Transverse colon (tissue), 4 donors: ENCODE measurements at regions not wholly inside any gene's neighbourhood (a gene's known extent, or its start where the extent isn't known, plus 50 kb on each side); places are given as distances from the start of the nearest gene placed in this dataset.
A peak's percentile ranks its signal among the peaks of the same experiment; 100 is the strongest.

Experiments
- DNase-seq: peaks from one replicate; pipeline ENCODE4 v3.0.0-alpha.2; 2019
- H3K27ac ChIP-seq, 4 donors: fragments of 200-600 bp; sonication (generic); 2 replicates each; pipeline ENCODE4 v1.5.1; 2016 to 2018; ENCODE audit warnings: inconsistent platforms in 4 of 4
- H3K27me3 ChIP-seq: fragments of 200-600 bp; sonication (generic); 2 replicates; pipeline ENCODE4 v1.5.1; 2017; ENCODE audit warnings: inconsistent platforms
- H3K36me3 ChIP-seq, 4 donors: fragments of 200-600 bp; sonication (generic); 2 replicates each; pipeline ENCODE4 v1.5.1; 2017 to 2019; ENCODE audit warnings: inconsistent platforms in 4 of 4
- H3K4me1 ChIP-seq, 4 donors: fragments of 200-600 bp; sonication (generic); 2 replicates each; pipeline ENCODE4 v1.5.1; 2017 to 2020; ENCODE audit warnings: inconsistent platforms in 4 of 4
- H3K4me3 ChIP-seq, 4 donors: fragments of 200-600 bp; sonication (generic); 1 replicate in 1 of 4; 2 replicates in 3 of 4; pipeline versions ENCODE4 v1.5.1 to v1.6.1; 2017 to 2019; ENCODE audit warnings: inconsistent platforms in 4 of 4
- H3K9me3 ChIP-seq, 2 donors: fragments of 200-600 bp; sonication (generic); 2 replicates each; pipeline ENCODE4 v1.5.1; 2017 to 2019; ENCODE audit warnings: inconsistent platforms in 2 of 2
- CTCF ChIP-seq, 5 experiments: fragments of 200-600 bp in 3 of 5; fragments of 450-650 bp in 2 of 5; sonication (generic) in 3 of 5; IDR thresholded peaks; 1 replicate in 2 of 5; 2 replicates in 3 of 5; pipeline ENCODE4 v1.5.1; 2016 to 2017; ENCODE audit warnings: antibody characterized with exemption in 5 of 5, inconsistent platforms in 3 of 5, mild to moderate bottlenecking in 2 of 5, moderate library complexity in 1 of 5
- EP300 ChIP-seq: sonication (generic); formaldehyde crosslinking; IDR thresholded peaks from one replicate; pipeline ENCODE4 v1.6.1; 2017; ENCODE audit warnings: antibody characterized with exemption, low read depth
- POLR2A ChIP-seq: fragments of 450-650 bp; IDR thresholded peaks from one replicate; pipeline ENCODE4 v1.6.1; 2016; ENCODE audit warnings: antibody characterized with exemption, mild to moderate bottlenecking, moderate library complexity
- POLR2AphosphoS5 ChIP-seq, 3 donors: sonication (generic); formaldehyde crosslinking; IDR thresholded peaks; one replicate each; pipeline ENCODE4 v1.6.1; 2016; ENCODE audit warnings: antibody characterized with exemption in 3 of 3
- WGBS, 2 donors: methylation state at CpG; one replicate each; pipeline ENCODE4 v1.1.5; 2018; ENCODE audit warnings: low coverage in 1 of 2; 5-methylcytosine and 5-hydroxymethylcytosine counted together
- in situ Hi-C, 4 donors: fragments of 200-750 bp; cut with MboI; loops; one replicate each; pipeline versions ENCODE4 v1.15.0 to v1.15.1; 2017; ENCODE audit warnings: low sequenced_read_pairs in 3 of 4, low pct_ligation_motif_present in 1 of 4, low pct_unique_long_range_greater_than_20kb in 1 of 4
- intact Hi-C: fragments of 100-400 bp; cut with DNase I; formaldehyde crosslinking; loops from one replicate; pipeline ENCODE4 v1.15.1; 2023; ENCODE audit warnings: low total_unique reads

- no peaks in the 10 kb centered on the region for H3K27me3 ChIP-seq
- intact Hi-C loops (loop anchor here (10.0 kb wide), 1 partner anchor 1969 kb away; no protein-coding TSS in a partner anchor), in situ Hi-C loops (no loop called here)
- H3K4me3 ChIP-seq: no peak overlapping the region
- no peaks in the 10 kb centered on the region for H3K4me1 ChIP-seq
- TF ChIP-seq POLR2A: no peak
- TF ChIP-seq POLR2AphosphoS5 (IDR thresholded peaks at IDR 0.05): no peak
- no peak for TF ChIP-seq EP300
- no peak for TF ChIP-seq CTCF (IDR thresholded peaks at IDR 0.05)
- DNase-seq: no peak
- WGBS, 2 donors: 38 to 52% methylated on average over 2 of the region's 2 CpGs
- no peaks in the 10 kb centered on the region for H3K36me3 ChIP-seq
- H3K9me3 ChIP-seq: no peaks in the 10 kb centered on the region
- no peak overlapping the region for H3K27ac ChIP-seq
These were observed 773.3 kb upstream of the SLC39A10 start for GRCh38 chr2:194883711-194884110.

- Histone ChIP-seq H3K9me3 (no peaks in the 10 kb centered on the region), H3K4me3 (no peak overlapping the region), H3K36me3 (no peaks in the 10 kb centered on the region), H3K27ac (no peak overlapping the region), H3K27me3 (no peaks in the 10 kb centered on the region), H3K4me1 (no peaks in the 10 kb centered on the region)
- no peak for DNase-seq
- in situ Hi-C loops: no loop called here
- 75 to 86% methylated on average over 1 of the region's 1 CpG for WGBS, 2 donors
- TF ChIP-seq CTCF (IDR thresholded peaks at IDR 0.05) (no peak), POLR2AphosphoS5 (IDR thresholded peaks at IDR 0.05) (no peak), POLR2A (no peak), EP300 (no peak)
- intact Hi-C loops: no loop called here
These were observed 786.0 kb upstream of the SLC39A10 start for GRCh38 chr2:194870974-194871535.

DNA sequence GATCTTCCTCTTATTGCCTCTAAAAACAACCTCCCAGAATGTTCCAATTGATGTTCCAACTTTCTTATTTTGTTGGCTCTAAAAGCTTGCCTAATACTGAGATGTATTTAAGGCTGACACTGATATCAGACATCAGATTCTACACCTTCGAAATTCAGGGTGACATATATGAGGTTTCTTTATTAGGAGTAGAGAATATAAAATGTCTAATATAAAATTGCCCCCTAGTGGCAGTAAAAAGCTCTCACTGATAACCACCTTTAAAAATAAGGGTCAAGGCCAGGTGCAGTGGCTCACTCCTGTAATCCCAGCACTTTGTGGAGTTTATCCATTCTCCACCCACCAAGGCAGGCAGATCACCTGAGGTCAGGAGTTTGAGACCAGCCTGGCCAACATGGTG, 789.7 kb upstream of the SLC39A10 start:
- H3K36me3 ChIP-seq: no peaks in the 10 kb centered on the region
- H3K9me3 ChIP-seq: no peaks in the 10 kb centered on the region
- intact Hi-C loops (no loop called here), in situ Hi-C loops (no loop called here)
- 56 to 64% methylated on average over 1 of the region's 1 CpG for WGBS, 2 donors
- TF ChIP-seq EP300 (no peak), POLR2A (no peak), CTCF (IDR thresholded peaks at IDR 0.05) (peak in 3 of 5 experiments; percentile 17 to 33 (median 25))
- H3K27me3 ChIP-seq: no peaks in the 10 kb centered on the region
- no peak for DNase-seq
- H3K27ac ChIP-seq: no peak overlapping the region
- H3K4me1 ChIP-seq: no peaks in the 10 kb centered on the region
- H3K4me3 ChIP-seq: no peak overlapping the region

GRCh38 chr2:194854941-194855340, 802.1 kb upstream of the SLC39A10 start:
- intact Hi-C loops: no loop called here

More at GRCh38 chr2:194854941-194855340, 802.1 kb upstream of the SLC39A10 start:
- no peaks in the 10 kb centered on the region for H3K9me3 ChIP-seq
- H3K4me1 ChIP-seq: no peaks in the 10 kb centered on the region
- 67 to 82% methylated on average over 1 to 5 of the region's 5 CpGs for WGBS, 2 donors
- H3K36me3 ChIP-seq: no peaks in the 10 kb centered on the region
- DNase-seq: no peak
- no peak overlapping the region for H3K4me3 ChIP-seq
- no peak overlapping the region for H3K27ac ChIP-seq
- no peaks in the 10 kb centered on the region for H3K27me3 ChIP-seq
- TF ChIP-seq EP300 (no peak), CTCF (IDR thresholded peaks at IDR 0.05) (no peak), POLR2A (no peak), POLR2AphosphoS5 (IDR thresholded peaks at IDR 0.05) (no peak)
- in situ Hi-C loops: no loop called here
